ENCODE measurements at regions not wholly inside any gene's neighbourhood (a gene's known extent, or its start where the extent isn't known, plus 50 kb on each side); places are given as distances from the start of the nearest gene placed in this dataset.
"Not testable (repeated sequence)": the region's sequence is repeated elsewhere in the genome, so short reads cannot be mapped to it uniquely, and the experiment has no call there.

GRCh38 chr16:51254390-51254789 lies 103.3 kb upstream of the SALL1 start:
- not testable (repeated sequence) for DNase-seq (ENCODE audit: low read depth)

- no peak for DNase-seq (ENCODE audit: low read depth)
Observed at GRCh38 chr16:51248217-51248616, 97.1 kb upstream of the SALL1 start.

- DNase-seq (ENCODE audit: low read depth) = no peak
Observed at GRCh38 chr16:51245658-51245995, 94.6 kb upstream of the SALL1 start.

GRCh38 chr16:51244887-51245657 lies 94.0 kb upstream of the SALL1 start:
- no peak for DNase-seq (ENCODE audit: low read depth)

GRCh38 chr16:51243936-51244436 lies 92.9 kb upstream of the SALL1 start:
- no peak for DNase-seq (ENCODE audit: low read depth)

GRCh38 chr16:51242296-51242994 lies 91.4 kb upstream of the SALL1 start:
- DNase-seq (ENCODE audit: low read depth) = no peak

GRCh38 chr16:51239196-51239595 lies 88.1 kb upstream of the SALL1 start:
- no peak for DNase-seq (ENCODE audit: low read depth)

- DNase-seq (ENCODE audit: low read depth) = no peak
Observed at GRCh38 chr16:51237861-51238378, 86.8 kb upstream of the SALL1 start.

GRCh38 chr16:51237207-51237606 lies 86.1 kb upstream of the SALL1 start:
- DNase-seq (ENCODE audit: low read depth) = no peak

- no peak for DNase-seq (ENCODE audit: low read depth)
Observed at GRCh38 chr16:51236583-51236982, 85.5 kb upstream of the SALL1 start.

GRCh38 chr16:51231702-51232101 lies 80.6 kb upstream of the SALL1 start:
- DNase-seq (ENCODE audit: low read depth) = no peak

GRCh38 chr16:51230035-51230434 lies 79.0 kb upstream of the SALL1 start:
- not testable (repeated sequence) for DNase-seq (ENCODE audit: low read depth)

GRCh38 chr16:51228097-51228659 lies 77.1 kb upstream of the SALL1 start:
- no peak for DNase-seq (ENCODE audit: low read depth)

- no peak for DNase-seq (ENCODE audit: low read depth)
Observed at GRCh38 chr16:51225878-51226277, 74.8 kb upstream of the SALL1 start.

GRCh38 chr16:51224317-51224716 lies 73.2 kb upstream of the SALL1 start:
- DNase-seq (ENCODE audit: low read depth) = no peak

- DNase-seq (ENCODE audit: low read depth) = no peak
Observed at GRCh38 chr16:51222016-51222415, 70.9 kb upstream of the SALL1 start.

GRCh38 chr16:51211148-51211547 lies 60.1 kb upstream of the SALL1 start:
- no peak for DNase-seq (ENCODE audit: low read depth)

GRCh38 chr16:51210087-51210486 lies 59.0 kb upstream of the SALL1 start:
- DNase-seq (ENCODE audit: low read depth) = no peak

- no peak for DNase-seq (ENCODE audit: low read depth)
Observed at GRCh38 chr16:51201604-51202003, 50.5 kb upstream of the SALL1 start.
